B cell (primary cell): ENCODE measurements at regions not wholly inside any gene's neighbourhood (a gene's known extent, or its start where the extent isn't known, plus 50 kb on each side); places are given as distances from the start of the nearest gene placed in this dataset.

Experiments used
- ATAC-seq: fragments of 200-7000 bp; cut with Tn5 transposase; one replicate; pipeline ENCODE4 v1.10.0; 2021; ENCODE audit warnings: low read depth, mild to moderate bottlenecking, moderate number of reproducible peaks, moderate library complexity
- CTCF ChIA-PET: fragments of 350-600 bp; sonication (Branson Sonifier 250); formaldehyde crosslinking; loops from one replicate; lab custom pipeline; 2021; ENCODE audit warnings: antibody characterized with exemption, inconsistent platforms; lab: Charles Lee
- POLR2A ChIA-PET: fragments of 350-600 bp; sonication (Branson Sonifier 250); formaldehyde crosslinking; loops from one replicate; lab custom pipeline; 2021; ENCODE audit warnings: antibody characterized with exemption; lab: Charles Lee
- DNase-seq: peaks from one replicate; pipeline ENCODE4 v3.0.0; 2013
- H2AFZ ChIP-seq: 2 replicates; pipeline ENCODE4 v1.6.1; 2012; ENCODE audit warnings: mild to moderate bottlenecking, low read depth, low read length; ENCODE audit not compliant: insufficient read depth, poor library complexity, severe bottlenecking
- H3K27ac ChIP-seq, 2 donors: 1 replicate in 1 of 2; 2 replicates in 1 of 2; pipeline ENCODE4 v1.5.1; 2012 to 2013; ENCODE audit warnings: low read length in 2 of 2, mild to moderate bottlenecking in 2 of 2, moderate library complexity in 1 of 2
- H3K27me3 ChIP-seq, 4 experiments: fragments of 200-600 bp in 1 of 4; sonication (generic) in 1 of 4; replicated peaks in 1 of 4; 1 replicate in 2 of 4; 2 replicates in 2 of 4; pipeline versions ENCODE4 v1.6.1 to v1.7.0; 2013 to 2016; ENCODE audit warnings: low read length in 3 of 4, mild to moderate bottlenecking in 2 of 4, mixed read lengths in 1 of 4, moderate library complexity in 1 of 4; ENCODE audit not compliant: insufficient read depth in 4 of 4, control insufficient read depth in 3 of 4; ENCODE audit errors: control extremely low read depth in 1 of 4
- H3K36me3 ChIP-seq, 2 experiments: replicated peaks in 1 of 2; 1 replicate in 1 of 2; 2 replicates in 1 of 2; pipeline versions ENCODE4 v1.6.1 to v1.7.1; 2013; ENCODE audit warnings: low read length in 1 of 2; ENCODE audit not compliant: insufficient read depth in 2 of 2, control insufficient read depth in 1 of 2; ENCODE audit errors: control extremely low read depth in 1 of 2, extremely low read depth in 1 of 2
- H3K4me1 ChIP-seq, 2 donors: fragments of 200-600 bp in 1 of 2; sonication (generic) in 1 of 2; 1 replicate in 1 of 2; 2 replicates in 1 of 2; pipeline versions ENCODE4 v1.5.1 to v1.6.1; 2013 to 2017; ENCODE audit warnings: low read length in 2 of 2; ENCODE audit not compliant: control insufficient read depth in 2 of 2, insufficient read depth in 2 of 2
- H3K4me2 ChIP-seq: replicated peaks from 2 replicates; pipeline ENCODE3; 2012; ENCODE audit warnings: mild to moderate bottlenecking, low read depth, low read length; ENCODE audit not compliant: poor library complexity, severe bottlenecking
- H3K4me3 ChIP-seq, 5 experiments: fragments of 200-600 bp in 1 of 5; sonication (generic) in 1 of 5; 1 replicate in 3 of 5; 2 replicates in 2 of 5; pipeline versions ENCODE4 v1.5.1 to v1.7.0; 2011 to 2016; ENCODE audit warnings: low read length in 4 of 5, mild to moderate bottlenecking in 4 of 5, low read depth in 2 of 5, control low read depth in 1 of 5, moderate library complexity in 1 of 5; ENCODE audit not compliant: insufficient read depth in 1 of 5; ENCODE audit errors: control extremely low read depth in 1 of 5, extremely low read depth in 1 of 5
- H3K79me2 ChIP-seq: fragments of 200-600 bp; sonication (generic); one replicate; pipeline ENCODE4 v1.6.0; 2016; ENCODE audit warnings: low read length; ENCODE audit not compliant: control insufficient read depth, insufficient read depth
- H3K9ac ChIP-seq: fragments of 200-600 bp; sonication (generic); 2 replicates; pipeline ENCODE4 v1.6.1; 2017; ENCODE audit warnings: mild to moderate bottlenecking, low read length, moderate library complexity
- H3K9me3 ChIP-seq, 3 donors: one replicate each; pipeline versions ENCODE4 v1.6.1 to v1.7.1; 2013; ENCODE audit warnings: low read length in 2 of 3; ENCODE audit not compliant: control insufficient read depth in 2 of 3, insufficient read depth in 1 of 3; ENCODE audit errors: control extremely low read depth in 1 of 3
- H4K20me1 ChIP-seq: 2 replicates; pipeline ENCODE4 v1.6.0; 2012; ENCODE audit warnings: mild to moderate bottlenecking, low read length; ENCODE audit not compliant: insufficient read depth, control insufficient read depth, poor library complexity, severe bottlenecking
- H3K27ac Mint-ChIP-seq: one replicate; pipeline ENCODE4 v1.8.0; 2021; ENCODE audit warnings: mixed read lengths
- H3K27me3 Mint-ChIP-seq: one replicate; pipeline ENCODE4 v1.8.0; 2021; ENCODE audit warnings: mixed read lengths
- H3K4me1 Mint-ChIP-seq: one replicate; pipeline ENCODE4 v1.8.0; 2021; ENCODE audit warnings: mixed read lengths
- H3K4me3 Mint-ChIP-seq: one replicate; pipeline ENCODE4 v1.8.0; 2021; ENCODE audit warnings: mixed read lengths
- H3K9me3 Mint-ChIP-seq: one replicate; pipeline ENCODE4 v1.8.0; 2022; ENCODE audit warnings: mixed read lengths; ENCODE audit not compliant: insufficient read depth
- CTCF ChIP-seq: fragments of 200-600 bp; IDR thresholded peaks from one replicate; pipeline ENCODE4 v1.8.0; 2022; ENCODE audit warnings: antibody characterized with exemption, mild to moderate bottlenecking
- EZH2 ChIP-seq: IDR thresholded peaks from 2 replicates; pipeline ENCODE4 v1.6.1; 2012; ENCODE audit warnings: borderline replicate concordance, low read depth, mild to moderate bottlenecking, moderate library complexity, low read length; ENCODE audit not compliant: insufficient read depth, poor library complexity, severe bottlenecking
- WGBS: methylation state at CpG from one replicate; pipeline ENCODE4 v1.1.5; 2013; ENCODE audit warnings: missing lambda C conversion rate; ENCODE audit not compliant: insufficient coverage; 5-methylcytosine and 5-hydroxymethylcytosine counted together
- intact Hi-C: fragments of 100-400 bp; cut with micrococcal nuclease; formaldehyde crosslinking; loops from one replicate; pipeline ENCODE4 v1.10.0; 2022

- Histone ChIP-seq H3K4me1 (no peaks in the 10 kb centered on the region), H3K36me3 (no peaks in the 10 kb centered on the region), H3K27me3 (no peaks in the 10 kb centered on the region), H3K9me3 (peaks cover 0 to 20% (median 0%) of the 10 kb centered on the region in 3 donors), H4K20me1 (no peaks in the 10 kb centered on the region), H3K4me3 (no peak overlapping the region), H3K79me2 (no peaks in the 10 kb centered on the region), H3K4me2 (no peak overlapping the region), H3K9ac (no peak overlapping the region), H3K27ac (no peak overlapping the region), H2AFZ (no peak overlapping the region)
- ChIA-PET POLR2A (no interaction called here), CTCF (no interaction called here)
- no peak for TF ChIP-seq CTCF
- TF ChIP-seq EZH2, result no peak
- ATAC-seq (no peak), DNase-seq (no peak)
- Mint-ChIP-seq H3K4me3 (no peak overlapping the region), H3K9me3 (peaks cover 3% of the 10 kb centered on the region), H3K27ac (no peak overlapping the region), H3K27me3 (peaks cover 3% of the 10 kb centered on the region), H3K4me1 (no peaks in the 10 kb centered on the region)
- intact Hi-C loops, result no loop called here
- 98% methylated on average over 7 of the region's 11 CpGs for WGBS
These were observed 139.5 kb upstream of the SPACA7 start for GRCh38 chr13:112236539-112237197.

- Mint-ChIP-seq H3K27me3 (peaks cover 3% of the 10 kb centered on the region), H3K4me3 (no peak overlapping the region), H3K27ac (no peak overlapping the region), H3K9me3 (peaks cover 3% of the 10 kb centered on the region), H3K4me1 (no peaks in the 10 kb centered on the region)
- Histone ChIP-seq H3K27ac (no peak overlapping the region), H3K4me3 (no peak overlapping the region), H3K9me3 (peaks cover 0 to 14% (median 0%) of the 10 kb centered on the region in 3 donors), H3K4me1 (no peaks in the 10 kb centered on the region), H3K9ac (no peak overlapping the region), H4K20me1 (no peaks in the 10 kb centered on the region), H3K79me2 (no peaks in the 10 kb centered on the region), H2AFZ (no peak overlapping the region), H3K36me3 (no peaks in the 10 kb centered on the region), H3K27me3 (no peaks in the 10 kb centered on the region), H3K4me2 (no peak overlapping the region)
- WGBS, result 96% methylated on average over 12 of the region's 18 CpGs
- ChIA-PET CTCF (no interaction called here), POLR2A (no interaction called here)
- TF ChIP-seq EZH2 (no peak), CTCF (no peak)
- no peak for ATAC-seq
- no peak for DNase-seq
- intact Hi-C loops, result no loop called here
These were observed 137.6 kb upstream of the SPACA7 start for GRCh38 chr13:112238436-112238995.
